ENCODE measurements at regions not wholly inside any gene's neighbourhood (a gene's known extent, or its start where the extent isn't known, plus 50 kb on each side); places are given as distances from the start of the nearest gene placed in this dataset.

- DNase-seq, result no peak
Measured at GRCh38 chr14:84181072-84181471, 1348.9 kb upstream of the FLRT2 start.

- DNase-seq, result no peak
Measured at GRCh38 chr14:84195514-84195913, 1334.4 kb upstream of the FLRT2 start.

- DNase-seq, result no peak
Measured at GRCh38 chr14:84197704-84198103, 1332.2 kb upstream of the FLRT2 start.

GRCh38 chr14:84202486-84202885, 1327.5 kb upstream of the FLRT2 start:
- no peak for DNase-seq

GRCh38 chr14:84203896-84204295, 1326.0 kb upstream of the FLRT2 start:
- DNase-seq, result no peak

- DNase-seq, result no peak
Measured at GRCh38 chr14:84208451-84208850, 1321.5 kb upstream of the FLRT2 start.

GRCh38 chr14:84209031-84209430, 1320.9 kb upstream of the FLRT2 start:
- DNase-seq, result no peak

GRCh38 chr14:84217066-84217465, 1312.9 kb upstream of the FLRT2 start:
- no peak for DNase-seq

- no peak for DNase-seq
Measured at GRCh38 chr14:84225268-84225667, 1304.7 kb upstream of the FLRT2 start.

- DNase-seq, result no peak
Measured at GRCh38 chr14:84228702-84229101, 1301.2 kb upstream of the FLRT2 start.

GRCh38 chr14:84234281-84234680, 1295.7 kb upstream of the FLRT2 start:
- no peak for DNase-seq

GRCh38 chr14:84236290-84236689, 1293.7 kb upstream of the FLRT2 start:
- no peak for DNase-seq

- DNase-seq, result no peak
Measured at GRCh38 chr14:84237881-84238280, 1292.1 kb upstream of the FLRT2 start.

- no peak for DNase-seq
Measured at GRCh38 chr14:84247693-84248092, 1282.3 kb upstream of the FLRT2 start.

GRCh38 chr14:84250893-84251292, 1279.1 kb upstream of the FLRT2 start:
- DNase-seq, result no peak

- DNase-seq, result no peak
Measured at GRCh38 chr14:84251411-84252115, 1278.4 kb upstream of the FLRT2 start.

- DNase-seq, result no peak
Measured at GRCh38 chr14:84252706-84253105, 1277.2 kb upstream of the FLRT2 start.

GRCh38 chr14:84253326-84253725, 1276.6 kb upstream of the FLRT2 start:
- DNase-seq, result no peak

GRCh38 chr14:84254290-84254689, 1275.7 kb upstream of the FLRT2 start:
- no peak for DNase-seq

GRCh38 chr14:84262932-84263331, 1267.0 kb upstream of the FLRT2 start:
- DNase-seq, result no peak

GRCh38 chr14:84272290-84272721, 1257.6 kb upstream of the FLRT2 start:
- DNase-seq, result no peak

GRCh38 chr14:84273181-84273580, 1256.8 kb upstream of the FLRT2 start:
- no peak for DNase-seq

- DNase-seq, result no peak
Measured at GRCh38 chr14:84282618-84283017, 1247.3 kb upstream of the FLRT2 start.

GRCh38 chr14:84288781-84289180, 1241.2 kb upstream of the FLRT2 start:
- DNase-seq, result no peak

GRCh38 chr14:84298663-84299195, 1231.2 kb upstream of the FLRT2 start:
- DNase-seq, result no peak
